HG03196 (cell line): ENCODE measurements at regions not wholly inside any gene's neighbourhood (a gene's known extent, or its start where the extent isn't known, plus 50 kb on each side); places are given as distances from the start of the nearest gene placed in this dataset.

Source experiments
- ATAC-seq: cut with Tn5 transposase; IDR thresholded peaks from one replicate; pipeline ENCODE4 v1.9.1; 2021; ENCODE audit not compliant: unreplicated experiment

- ATAC-seq: no peak
These were observed 73.1 kb downstream of the RTP5 start for GRCh38 chr2:241942416-241943208.

GRCh38 chr2:241943209-241943850 lies 73.8 kb downstream of the RTP5 start:
- no peak for ATAC-seq

GRCh38 chr2:241943961-241944575 lies 74.5 kb downstream of the RTP5 start:
- no peak for ATAC-seq

- ATAC-seq: no peak
These were observed 75.3 kb downstream of the RTP5 start for GRCh38 chr2:241944821-241945220.

GRCh38 chr2:241945311-241945710 lies 75.8 kb downstream of the RTP5 start:
- no peak for ATAC-seq

GRCh38 chr2:241945803-241946202 lies 76.3 kb downstream of the RTP5 start:
- no peak for ATAC-seq

- no peak for ATAC-seq
These were observed 76.9 kb downstream of the RTP5 start for GRCh38 chr2:241946306-241947003.

GRCh38 chr2:241947004-241947350 lies 77.4 kb downstream of the RTP5 start:
- no peak for ATAC-seq

- no peak for ATAC-seq
These were observed 77.9 kb downstream of the RTP5 start for GRCh38 chr2:241947401-241947800.

- no peak for ATAC-seq
These were observed 78.3 kb downstream of the RTP5 start for GRCh38 chr2:241947876-241948275.

- ATAC-seq: no peak
These were observed 78.9 kb downstream of the RTP5 start for GRCh38 chr2:241948299-241948897.

- ATAC-seq: no peak
These were observed 79.6 kb downstream of the RTP5 start for GRCh38 chr2:241948901-241949735.

GRCh38 chr2:241949736-241950412 lies 80.3 kb downstream of the RTP5 start:
- no peak for ATAC-seq

- no peak for ATAC-seq
These were observed 81.1 kb downstream of the RTP5 start for GRCh38 chr2:241950413-241951315.

- no peak for ATAC-seq
These were observed 81.8 kb downstream of the RTP5 start for GRCh38 chr2:241951316-241951700.

GRCh38 chr2:241951920-241952319 lies 82.4 kb downstream of the RTP5 start:
- ATAC-seq: no peak

- no peak for ATAC-seq
These were observed 83.3 kb downstream of the RTP5 start for GRCh38 chr2:241952816-241953215.

GRCh38 chr2:241953324-241953928 lies 83.9 kb downstream of the RTP5 start:
- ATAC-seq: no peak
